HEK293 (cell line): ENCODE measurements at regions not wholly inside any gene's neighbourhood (a gene's known extent, or its start where the extent isn't known, plus 50 kb on each side); places are given as distances from the start of the nearest gene placed in this dataset.

ENCODE experiments used
- CTCF ChIA-PET: fragments of 350-600 bp; formaldehyde crosslinking; extraction: SDS; loops from one replicate; lab custom pipeline; 2021; ENCODE audit warnings: antibody characterized with exemption; lab: Yijun Ruan, JAX
- POLR2A ChIA-PET: fragments of 300-600 bp; formaldehyde crosslinking; extraction: SDS; loops from one replicate; lab custom pipeline; 2020; ENCODE audit warnings: antibody characterized with exemption, inconsistent platforms; lab: Yijun Ruan, JAX
- H3K27ac ChIP-seq: fragments of 200-500 bp; sonication (Bioruptor generic); 2 replicates; pipeline ENCODE4 v1.5.1; 2014; ENCODE audit warnings: low read depth, low read length, control low read depth, inconsistent platforms; ENCODE audit errors: extremely low read depth
- H3K36me3 ChIP-seq, 2 experiments: fragments of 200-500 bp in 1 of 2; sonication (Bioruptor generic) in 1 of 2; 1 replicate in 1 of 2; 2 replicates in 1 of 2; pipeline ENCODE4 v1.5.1; 2014 to 2017; ENCODE audit warnings: inconsistent platforms in 2 of 2, low read length in 2 of 2; ENCODE audit not compliant: control insufficient read depth in 2 of 2, insufficient read depth in 1 of 2
- H3K4me1 ChIP-seq: fragments of 200-500 bp; sonication (Bioruptor generic); 2 replicates; pipeline ENCODE4 v1.5.1; 2014; ENCODE audit warnings: mild to moderate bottlenecking, low read length, inconsistent platforms; ENCODE audit not compliant: control insufficient read depth, insufficient read depth
- H3K4me3 ChIP-seq: 2 replicates; pipeline ENCODE4 v1.5.1; 2011; ENCODE audit warnings: low read depth, mild to moderate bottlenecking, control low read depth, low read length, moderate library complexity
- H3K9me3 ChIP-seq: fragments of 200-500 bp; sonication (Bioruptor generic); 2 replicates; pipeline ENCODE4 v1.5.1; 2014; ENCODE audit warnings: low read depth, low read length, inconsistent platforms; ENCODE audit not compliant: control insufficient read depth, insufficient read depth
- BCL6B ChIP-seq: fragments of 450-650 bp; formaldehyde crosslinking; IDR thresholded peaks from 2 replicates; pipeline ENCODE4 v1.5.1; 2017; ENCODE audit warnings: missing biosample characterization, missing genetic modification characterization
- ELK4 ChIP-seq: IDR thresholded peaks from 2 replicates; pipeline ENCODE4 v1.6.1; 2011; ENCODE audit warnings: mild to moderate bottlenecking, low read depth, low read length, borderline replicate concordance
- KLF1 ChIP-seq: fragments of 450-650 bp; formaldehyde crosslinking; IDR thresholded peaks from 2 replicates; pipeline ENCODE4 v1.5.1; 2016; ENCODE audit warnings: missing biosample characterization, missing genetic modification characterization
- PRDM4 ChIP-seq: fragments of 450-650 bp; formaldehyde crosslinking; IDR thresholded peaks from 2 replicates; pipeline ENCODE4 v1.5.1; 2017; ENCODE audit warnings: missing biosample characterization, missing genetic modification characterization
- REPIN1 ChIP-seq: fragments of 450-650 bp; formaldehyde crosslinking; IDR thresholded peaks from 2 replicates; pipeline ENCODE4 v1.5.1; 2017; ENCODE audit warnings: missing biosample characterization, missing genetic modification characterization, low read depth
- TSHZ1 ChIP-seq: fragments of 450-650 bp; formaldehyde crosslinking; IDR thresholded peaks from 2 replicates; pipeline ENCODE4 v1.5.1; 2016; ENCODE audit warnings: missing biosample characterization, missing genetic modification characterization, borderline replicate concordance
- ZBTB26 ChIP-seq: fragments of 450-650 bp; formaldehyde crosslinking; optimal IDR thresholded peaks from 2 replicates; pipeline ENCODE3; 2016; ENCODE audit warnings: missing biosample characterization, mild to moderate bottlenecking, missing genetic modification characterization
- ZFP3 ChIP-seq: fragments of 450-650 bp; formaldehyde crosslinking; IDR thresholded peaks from 2 replicates; pipeline ENCODE4 v1.5.1; 2016; ENCODE audit warnings: low read depth, missing biosample characterization, missing genetic modification characterization
- ZFP41 ChIP-seq: fragments of 450-650 bp; formaldehyde crosslinking; IDR thresholded peaks from 2 replicates; pipeline ENCODE4 v1.5.1; 2016; ENCODE audit warnings: missing biosample characterization, missing genetic modification characterization, borderline replicate concordance
- ZIC2 ChIP-seq: fragments of 450-650 bp; formaldehyde crosslinking; IDR thresholded peaks from 2 replicates; pipeline ENCODE4 v1.5.1; 2016; ENCODE audit warnings: missing biosample characterization, missing genetic modification characterization
- ZNF211 ChIP-seq: fragments of 450-650 bp; formaldehyde crosslinking; IDR thresholded peaks from 2 replicates; pipeline ENCODE4 v1.5.1; 2016; ENCODE audit warnings: low read depth, missing biosample characterization, missing genetic modification characterization
- ZNF394 ChIP-seq: fragments of 450-650 bp; formaldehyde crosslinking; IDR thresholded peaks from 2 replicates; pipeline ENCODE4 v1.5.1; 2016; ENCODE audit warnings: missing biosample characterization, missing genetic modification characterization, mild to moderate bottlenecking, moderate library complexity, borderline replicate concordance
- ZNF433 ChIP-seq: fragments of 450-650 bp; formaldehyde crosslinking; IDR thresholded peaks from 2 replicates; pipeline ENCODE4 v1.5.1; 2016; ENCODE audit warnings: missing biosample characterization, missing genetic modification characterization, low read depth
- ZNF571 ChIP-seq: fragments of 450-650 bp; formaldehyde crosslinking; IDR thresholded peaks from 2 replicates; pipeline ENCODE4 v1.5.0; 2017; ENCODE audit warnings: missing biosample characterization, missing genetic modification characterization
- ZNF596 ChIP-seq: fragments of 450-650 bp; IDR thresholded peaks from 2 replicates; pipeline ENCODE4 v1.5.0; 2018; ENCODE audit warnings: missing biosample characterization, mild to moderate bottlenecking, missing genetic modification characterization, moderate library complexity
- ZNF837 ChIP-seq: fragments of 450-650 bp; formaldehyde crosslinking; IDR thresholded peaks from 2 replicates; pipeline ENCODE4 v1.5.1; 2016; ENCODE audit warnings: missing biosample characterization, missing genetic modification characterization
- ZSCAN18 ChIP-seq: fragments of 450-650 bp; formaldehyde crosslinking; IDR thresholded peaks from 2 replicates; pipeline ENCODE4 v1.5.1; 2016; ENCODE audit warnings: missing biosample characterization, missing genetic modification characterization

GRCh38 chr9:93387791-93388190 lies 63.7 kb upstream of the FAM120A start:
- Histone ChIP-seq H3K4me3 (no peak overlapping the region), H3K9me3 (no peaks in the 10 kb centered on the region), H3K36me3 (no peaks in the 10 kb centered on the region)
- ChIA-PET POLR2A (interaction anchor here (0.6 kb wide), 1 partner anchor 539 kb away, joined by 3 read pairs; no protein-coding TSS in a partner anchor), CTCF (interaction anchor here (0.6 to 0.7 kb wide), 2 partner anchors 35 to 189 kb away, joined by 3 read pairs; no protein-coding TSS in a partner anchor)
- TF ChIP-seq PRDM4 (tag by site-specific recombination) (no peak), ZNF211 (no peak), ZNF837 (tag by site-specific recombination) (no peak), TSHZ1 (tag by site-specific recombination) (no peak), ZNF596 (tag by site-specific recombination) (no peak), ZNF571 (tag by site-specific recombination) (no peak), ZFP41 (tag by site-specific recombination) (no peak), ZSCAN18 (tag by site-specific recombination) (no peak), ZFP3 (no peak), ELK4 (no peak), ZBTB26 (tag by site-specific recombination) (no peak), BCL6B (no peak), ZNF394 (tag by site-specific recombination) (no peak), ZIC2 (no peak), KLF1 (tag by site-specific recombination) (no peak), ZNF433 (no peak), REPIN1 (no peak)
- TF ChIP-seq, all 188 proteins: peak for 0
- Histone ChIP-seq H3K4me1 (no peaks in the 10 kb centered on the region), H3K27ac (no peak overlapping the region)
